KMS-11 (cell line): ENCODE measurements at regions not wholly inside any gene's neighbourhood (a gene's known extent, or its start where the extent isn't known, plus 50 kb on each side); places are given as distances from the start of the nearest gene placed in this dataset.

Source experiments
- H2AFZ ChIP-seq: fragments of 200-600 bp; sonication (generic); 2 replicates; pipeline ENCODE4 v1.6.1; 2016; ENCODE audit warnings: antibody characterized with exemption, mixed run types, low read depth
- H3K27ac ChIP-seq: fragments of 200-600 bp; sonication (generic); 2 replicates; pipeline ENCODE4 v1.6.1; 2016; ENCODE audit warnings: mild to moderate bottlenecking, mixed run types
- H3K27me3 ChIP-seq: fragments of 200-600 bp; sonication (generic); 2 replicates; pipeline ENCODE4 v1.6.1; 2017; ENCODE audit warnings: mild to moderate bottlenecking, low read depth, mixed run types, moderate library complexity; ENCODE audit not compliant: insufficient read depth
- H3K36me3 ChIP-seq: fragments of 200-600 bp; sonication (generic); 2 replicates; pipeline ENCODE4 v1.6.1; 2017; ENCODE audit warnings: mild to moderate bottlenecking, mixed run types; ENCODE audit not compliant: insufficient read depth
- H3K4me1 ChIP-seq: fragments of 200-600 bp; sonication (generic); 2 replicates; pipeline ENCODE4 v1.6.1; 2016; ENCODE audit warnings: mild to moderate bottlenecking, low read depth, mixed run types; ENCODE audit not compliant: poor library complexity, severe bottlenecking
- H3K4me2 ChIP-seq: fragments of 200-600 bp; sonication (generic); 2 replicates; pipeline ENCODE4 v1.7.0; 2016; ENCODE audit warnings: mild to moderate bottlenecking, mixed run types
- H3K4me3 ChIP-seq: fragments of 200-600 bp; sonication (generic); IDR thresholded peaks from 2 replicates; pipeline ENCODE4 v1.6.1; 2017; ENCODE audit warnings: low read depth, low read length, mixed read lengths; ENCODE audit not compliant: insufficient read depth
- H3K79me2 ChIP-seq: fragments of 200-600 bp; sonication (generic); 2 replicates; pipeline ENCODE4 v1.6.1; 2016; ENCODE audit warnings: low read depth, mixed run types; ENCODE audit not compliant: insufficient read depth
- H3K9ac ChIP-seq: fragments of 200-600 bp; sonication (generic); 2 replicates; pipeline ENCODE4 v1.6.1; 2016; ENCODE audit warnings: mild to moderate bottlenecking, mixed run types
- H4K20me1 ChIP-seq: fragments of 200-600 bp; sonication (generic); 2 replicates; pipeline ENCODE4 v1.6.1; 2016; ENCODE audit warnings: mild to moderate bottlenecking, mixed run types; ENCODE audit not compliant: insufficient read depth
- TF ChIP-seq, protein P1 (sequence below): fragments of 200-600 bp; sonication (generic); conservative IDR thresholded peaks from 2 replicates; pipeline ENCODE4 v1.6.1; 2017; ENCODE audit warnings: low read depth, mild to moderate bottlenecking, antibody characterized with exemption, low read length, moderate library complexity, mixed read lengths

DNA sequence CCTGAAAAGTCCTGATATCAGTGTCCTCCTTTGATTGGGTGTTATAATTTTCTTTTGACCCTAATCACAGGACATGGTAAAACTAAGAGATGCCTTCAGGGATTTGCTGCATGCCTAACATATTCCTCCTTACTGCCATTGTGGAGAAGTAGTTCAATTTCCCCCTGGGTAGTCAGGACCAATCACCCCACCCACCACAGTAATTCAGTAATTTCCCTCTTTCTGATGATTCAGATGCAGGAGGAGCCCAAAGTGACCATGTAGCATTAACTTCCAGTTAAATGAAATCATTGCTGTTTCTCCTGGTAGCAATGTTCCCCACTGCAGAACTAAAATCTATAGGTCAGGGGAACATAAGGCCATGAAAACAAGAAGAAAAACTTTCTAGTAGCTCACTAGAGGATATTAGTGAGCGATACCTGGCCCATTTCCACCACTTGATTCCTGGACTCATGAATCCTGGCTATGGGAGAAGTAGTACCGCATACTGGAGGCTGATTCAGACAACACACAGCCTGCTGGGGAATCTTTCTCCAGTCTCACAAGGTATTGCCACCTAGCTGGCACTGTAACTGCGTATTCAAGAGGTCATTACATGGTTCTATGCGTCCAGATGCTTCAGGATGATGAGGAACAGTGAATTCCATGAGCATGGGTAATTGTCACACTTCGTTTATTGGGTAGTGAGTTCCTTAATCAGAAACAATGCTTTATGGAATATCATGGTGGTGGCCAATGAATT lies 561.2 kb downstream of the HAO1 start:
- Histone ChIP-seq H3K4me1 (no peaks in the 10 kb centered on the region), H3K4me3 (no peak overlapping the region), H3K27me3 (no peaks in the 10 kb centered on the region), H3K4me2 (no peak overlapping the region), H3K79me2 (no peaks in the 10 kb centered on the region), H3K27ac (no peak overlapping the region), H4K20me1 (no peaks in the 10 kb centered on the region), H3K9ac (no peak overlapping the region), H2AFZ (no peak overlapping the region), H3K36me3 (no peaks in the 10 kb centered on the region)
- TF ChIP-seq, protein P1, sequence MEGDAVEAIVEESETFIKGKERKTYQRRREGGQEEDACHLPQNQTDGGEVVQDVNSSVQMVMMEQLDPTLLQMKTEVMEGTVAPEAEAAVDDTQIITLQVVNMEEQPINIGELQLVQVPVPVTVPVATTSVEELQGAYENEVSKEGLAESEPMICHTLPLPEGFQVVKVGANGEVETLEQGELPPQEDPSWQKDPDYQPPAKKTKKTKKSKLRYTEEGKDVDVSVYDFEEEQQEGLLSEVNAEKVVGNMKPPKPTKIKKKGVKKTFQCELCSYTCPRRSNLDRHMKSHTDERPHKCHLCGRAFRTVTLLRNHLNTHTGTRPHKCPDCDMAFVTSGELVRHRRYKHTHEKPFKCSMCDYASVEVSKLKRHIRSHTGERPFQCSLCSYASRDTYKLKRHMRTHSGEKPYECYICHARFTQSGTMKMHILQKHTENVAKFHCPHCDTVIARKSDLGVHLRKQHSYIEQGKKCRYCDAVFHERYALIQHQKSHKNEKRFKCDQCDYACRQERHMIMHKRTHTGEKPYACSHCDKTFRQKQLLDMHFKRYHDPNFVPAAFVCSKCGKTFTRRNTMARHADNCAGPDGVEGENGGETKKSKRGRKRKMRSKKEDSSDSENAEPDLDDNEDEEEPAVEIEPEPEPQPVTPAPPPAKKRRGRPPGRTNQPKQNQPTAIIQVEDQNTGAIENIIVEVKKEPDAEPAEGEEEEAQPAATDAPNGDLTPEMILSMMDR: no peak

DNA sequence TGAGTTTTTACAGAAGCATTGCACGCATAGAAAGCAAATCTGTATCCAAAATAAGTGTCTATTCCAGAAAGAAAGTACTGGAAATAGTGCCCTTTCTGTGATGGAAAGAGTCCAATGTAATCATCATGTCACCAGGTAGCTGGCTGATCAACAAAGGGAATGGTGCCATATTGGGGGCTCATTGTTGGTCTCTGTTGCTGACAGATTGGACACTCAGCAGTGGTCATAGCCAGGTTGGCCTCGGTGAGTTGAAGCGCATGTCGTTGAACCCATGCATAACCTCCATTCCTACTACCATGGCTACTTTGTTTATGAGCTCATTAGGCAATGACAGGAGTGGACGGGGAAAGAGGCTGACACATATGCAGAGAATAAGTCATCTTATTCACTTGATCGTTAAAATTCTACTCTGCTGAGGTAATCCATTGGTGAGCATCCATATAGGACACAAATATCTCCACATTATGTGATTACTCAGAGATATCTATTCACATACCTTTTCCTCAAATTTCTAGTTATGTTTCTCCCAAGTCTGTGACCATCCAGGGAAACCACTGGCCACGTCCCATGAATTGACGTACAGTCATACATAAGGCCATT lies 560.5 kb downstream of the HAO1 start:
- no peak overlapping the region for H3K27ac ChIP-seq
- H4K20me1 ChIP-seq: no peaks in the 10 kb centered on the region
- H3K9ac ChIP-seq: no peak overlapping the region
- H3K36me3 ChIP-seq: no peaks in the 10 kb centered on the region
- no peak overlapping the region for H3K4me3 ChIP-seq
- H3K27me3 ChIP-seq: no peaks in the 10 kb centered on the region
- no peaks in the 10 kb centered on the region for H3K4me1 ChIP-seq
- TF ChIP-seq, protein P1: no peak
- no peaks in the 10 kb centered on the region for H3K79me2 ChIP-seq
- no peak overlapping the region for H3K4me2 ChIP-seq
- H2AFZ ChIP-seq: no peak overlapping the region

DNA sequence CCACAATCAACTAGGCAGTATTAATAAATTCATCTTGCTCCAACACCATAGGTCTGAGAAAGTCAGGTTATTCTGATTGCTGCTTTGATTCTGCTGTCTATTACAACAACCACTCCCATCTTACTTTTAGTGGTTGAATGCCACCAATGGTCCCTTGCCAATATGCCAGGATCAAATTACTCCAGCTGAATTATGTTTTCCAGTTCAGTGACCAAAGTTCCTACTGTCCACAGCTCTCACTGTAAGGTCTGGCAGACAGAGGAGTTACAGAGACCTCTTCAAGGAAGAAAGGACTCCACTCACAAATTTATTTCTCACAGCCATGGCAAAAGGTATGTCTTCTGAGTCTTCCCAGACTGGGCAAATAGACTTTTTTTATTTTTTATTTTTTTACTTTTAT lies 557.0 kb downstream of the HAO1 start:
- no peak overlapping the region for H2AFZ ChIP-seq
- H3K79me2 ChIP-seq: no peaks in the 10 kb centered on the region

DNA sequence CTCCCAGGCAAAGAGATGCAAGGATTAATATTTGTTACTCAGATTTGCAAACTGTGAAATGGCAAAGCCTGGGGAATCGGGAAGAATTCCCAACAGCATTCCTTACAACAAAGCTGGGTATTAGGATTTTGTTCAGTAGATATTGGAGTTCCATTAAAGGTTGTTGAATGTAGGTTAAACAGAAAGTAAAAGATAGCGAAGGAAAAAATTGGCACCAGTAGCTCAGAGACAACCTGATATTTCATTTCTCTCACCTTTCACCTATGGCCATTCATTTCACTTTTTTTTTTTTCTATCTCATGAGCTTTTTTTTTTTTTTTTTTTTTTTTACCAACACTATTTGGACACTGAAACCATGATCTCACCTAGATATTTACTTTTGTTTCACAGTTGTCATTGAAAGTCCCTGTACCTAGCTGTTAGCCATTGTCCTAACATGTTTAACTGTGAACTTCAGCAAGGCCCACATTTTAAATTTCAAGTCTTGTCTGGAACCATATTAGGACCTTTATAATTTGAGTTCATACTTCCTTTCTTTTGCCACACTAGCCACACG lies 552.5 kb downstream of the HAO1 start:
- Histone ChIP-seq H3K79me2 (no peaks in the 10 kb centered on the region), H3K36me3 (no peaks in the 10 kb centered on the region), H3K9ac (no peak overlapping the region), H3K4me1 (no peaks in the 10 kb centered on the region), H3K4me3 (no peak overlapping the region), H2AFZ (no peak overlapping the region), H4K20me1 (no peaks in the 10 kb centered on the region), H3K27me3 (no peaks in the 10 kb centered on the region), H3K4me2 (no peak overlapping the region), H3K27ac (no peak overlapping the region)
- TF ChIP-seq, protein P1: no peak

More for the DNA sequence above, 557.0 kb downstream of the HAO1 start:
- no peak overlapping the region for H3K4me2 ChIP-seq
- H3K27ac ChIP-seq: no peak overlapping the region
- H3K4me3 ChIP-seq: no peak overlapping the region
- TF ChIP-seq, protein P1: no peak
- H3K27me3 ChIP-seq: no peaks in the 10 kb centered on the region
- no peak overlapping the region for H3K9ac ChIP-seq
- no peaks in the 10 kb centered on the region for H3K4me1 ChIP-seq
- H4K20me1 ChIP-seq: no peaks in the 10 kb centered on the region
- H3K36me3 ChIP-seq: no peaks in the 10 kb centered on the region
